ENCODE measurements at regions not wholly inside any gene's neighbourhood (a gene's known extent, or its start where the extent isn't known, plus 50 kb on each side); places are given as distances from the start of the nearest gene placed in this dataset.

- Histone ChIP-seq H3K27ac (peak overlapping the region in 6 of 11 experiments; percentile 2 to 44 (median 34); a peak in 9 of 22 replicates), H3K27me3 (no peaks in the 10 kb centered on the region), H3K4me1 (peaks cover 24 to 78% (median 52%) of the 10 kb centered on the region in 10 experiments), H3K9me3 (replicated peaks in 1 of 11) (no peaks in the 10 kb centered on the region), H3K9ac (peak overlapping the region in 6 of 11 experiments; percentile 8 to 46 (median 25); a peak in 5 of 22 replicates), H3K36me3 (no peaks in the 10 kb centered on the region), H3K4me3 (no peak overlapping the region), H3K4me2 (peak overlapping the region; percentile 38 to 88 (median 72)), H4K20me1 (peaks cover 0 to 44% (median 0%) of the 10 kb centered on the region in 11 experiments; a peak in 6 of 22 replicates)
- no peak for TF ChIP-seq Cebpa-rat (IDR thresholded peaks at IDR 0.05)
Measured at GRCh38 chr12:123083661-123084571, 67.0 kb downstream of the PITPNM2 start.

- no peaks in the 10 kb centered on the region for H3K9me3 ChIP-seq (replicated peaks in 1 of 11)
Measured at GRCh38 chr12:123080634-123081033, 70.3 kb downstream of the PITPNM2 start.

GRCh38 chr12:123078531-123079155 lies 72.2 kb downstream of the PITPNM2 start:
- peaks cover 0 to 69% (median 0%) of the 10 kb centered on the region in 11 experiments; a peak in 5 of 22 replicates for H4K20me1 ChIP-seq
- no peak overlapping the region for H3K27ac ChIP-seq
- peaks cover 27 to 76% (median 54%) of the 10 kb centered on the region in 10 experiments for H3K4me1 ChIP-seq
- peak overlapping the region in 5 of 11 experiments; percentile 1 to 91 (median 10); a peak in 2 of 22 replicates for H3K4me2 ChIP-seq
- H3K27me3 ChIP-seq: peaks cover 0 to 22% (median 0%) of the 10 kb centered on the region in 11 experiments; a peak in 5 of 22 replicates
- no peaks in the 10 kb centered on the region for H3K9me3 ChIP-seq (replicated peaks in 1 of 11)
- no peak overlapping the region for H3K9ac ChIP-seq
- no peak overlapping the region for H3K4me3 ChIP-seq
- TF ChIP-seq Cebpa-rat (IDR thresholded peaks at IDR 0.05): no peak
- no peaks in the 10 kb centered on the region for H3K36me3 ChIP-seq

More at GRCh38 chr12:123080634-123081033, 70.3 kb downstream of the PITPNM2 start:
- H3K36me3 ChIP-seq: no peaks in the 10 kb centered on the region
- H3K4me1 ChIP-seq: peaks cover 32 to 78% (median 60%) of the 10 kb centered on the region in 10 experiments
- no peak for TF ChIP-seq Cebpa-rat (IDR thresholded peaks at IDR 0.05)
- peaks cover 0 to 13% (median 0%) of the 10 kb centered on the region in 11 experiments; a peak in 5 of 22 replicates for H3K27me3 ChIP-seq
- H3K27ac ChIP-seq: no peak overlapping the region
- no peak overlapping the region for H3K4me2 ChIP-seq
- H3K4me3 ChIP-seq: no peak overlapping the region
- peaks cover 0 to 67% (median 0%) of the 10 kb centered on the region in 11 experiments; a peak in 5 of 22 replicates for H4K20me1 ChIP-seq
- no peak overlapping the region for H3K9ac ChIP-seq

- peak overlapping the region in 2 of 11 experiments; percentile 79 to 91; a peak in 4 of 22 replicates for H3K4me2 ChIP-seq
- no peak overlapping the region for H3K9ac ChIP-seq
- no peak overlapping the region for H3K27ac ChIP-seq
- no peaks in the 10 kb centered on the region for H3K9me3 ChIP-seq (replicated peaks in 1 of 11)
- peaks cover 0 to 72% (median 0%) of the 10 kb centered on the region in 11 experiments; a peak in 5 of 22 replicates for H4K20me1 ChIP-seq
- H3K4me3 ChIP-seq: no peak overlapping the region
- no peaks in the 10 kb centered on the region for H3K36me3 ChIP-seq
- H3K4me1 ChIP-seq: peaks cover 23 to 74% (median 49%) of the 10 kb centered on the region in 10 experiments
- peaks cover 0 to 22% (median 0%) of the 10 kb centered on the region in 11 experiments; a peak in 5 of 22 replicates for H3K27me3 ChIP-seq
- TF ChIP-seq Cebpa-rat (IDR thresholded peaks at IDR 0.05): no peak
Measured at GRCh38 chr12:123078120-123078465, 72.8 kb downstream of the PITPNM2 start.

GRCh38 chr12:123077298-123078119 lies 73.4 kb downstream of the PITPNM2 start:
- Histone ChIP-seq H3K4me1 (peaks cover 23 to 71% (median 47%) of the 10 kb centered on the region in 10 experiments), H4K20me1 (peaks cover 0 to 76% (median 0%) of the 10 kb centered on the region in 11 experiments; a peak in 5 of 22 replicates), H3K36me3 (no peaks in the 10 kb centered on the region), H3K4me2 (peak overlapping the region; percentile 27 to 91 (median 73); a peak in 20 of 22 replicates), H3K9ac (peak overlapping the region in 1 of 11 experiments; percentile 64; a peak in 1 of 22 replicates), H3K27me3 (peaks cover 0 to 22% (median 0%) of the 10 kb centered on the region in 11 experiments; a peak in 5 of 22 replicates), H3K27ac (no peak overlapping the region), H3K9me3 (replicated peaks in 1 of 11) (no peaks in the 10 kb centered on the region), H3K4me3 (no peak overlapping the region)
- no peak for TF ChIP-seq Cebpa-rat (IDR thresholded peaks at IDR 0.05)

GRCh38 chr12:123076604-123077297 lies 74.1 kb downstream of the PITPNM2 start:
- H3K4me3 ChIP-seq: no peak overlapping the region
- peak overlapping the region; percentile 27 to 91 (median 73) for H3K4me2 ChIP-seq
- TF ChIP-seq Cebpa-rat (IDR thresholded peaks at IDR 0.05): no peak
- peaks cover 23 to 67% (median 45%) of the 10 kb centered on the region in 10 experiments for H3K4me1 ChIP-seq
- H3K36me3 ChIP-seq: no peaks in the 10 kb centered on the region
- H4K20me1 ChIP-seq: peaks cover 0 to 84% (median 0%) of the 10 kb centered on the region in 11 experiments; a peak in 5 of 22 replicates
- H3K9me3 ChIP-seq (replicated peaks in 1 of 11): no peaks in the 10 kb centered on the region
- H3K27me3 ChIP-seq: peaks cover 0 to 22% (median 0%) of the 10 kb centered on the region in 11 experiments; a peak in 5 of 22 replicates
- H3K27ac ChIP-seq: no peak overlapping the region
- peak overlapping the region in 1 of 11 experiments; percentile 64; a peak in 2 of 22 replicates for H3K9ac ChIP-seq

GRCh38 chr12:123075646-123076171 lies 75.2 kb downstream of the PITPNM2 start:
- Histone ChIP-seq H4K20me1 (peaks cover 0 to 87% (median 0%) of the 10 kb centered on the region in 11 experiments; a peak in 5 of 22 replicates), H3K4me2 (peak overlapping the region; percentile 27 to 91 (median 73); a peak in 21 of 22 replicates), H3K27me3 (peaks cover 0 to 22% (median 0%) of the 10 kb centered on the region in 11 experiments; a peak in 5 of 22 replicates), H3K4me3 (peak overlapping the region in 1 of 10 experiments; percentile 20; a peak in 1 of 20 replicates), H3K36me3 (no peaks in the 10 kb centered on the region), H3K9ac (peak overlapping the region in 4 of 11 experiments; percentile 26 to 64 (median 35); a peak in 5 of 22 replicates), H3K27ac (peak overlapping the region in 1 of 11 experiments; percentile 6; a peak in 1 of 22 replicates), H3K4me1 (peaks cover 25 to 65% (median 46%) of the 10 kb centered on the region in 10 experiments), H3K9me3 (replicated peaks in 1 of 11) (no peaks in the 10 kb centered on the region)
- no peak for TF ChIP-seq Cebpa-rat (IDR thresholded peaks at IDR 0.05)

Measured in BLaER1 treated with 17β-estradiol and CSF1 and Interleukin-3, amounts not matched to agents 10 nM and 100 nM (cell line).